A172 (cell line): ENCODE measurements at regions not wholly inside any gene's neighbourhood (a gene's known extent, or its start where the extent isn't known, plus 50 kb on each side); places are given as distances from the start of the nearest gene placed in this dataset.
A peak's percentile ranks its signal among the peaks of the same experiment; 100 is the strongest.

Experiments
- DNase-seq: peaks from one replicate; pipeline ENCODE4 v3.0.0-alpha.2; 2015; ENCODE audit warnings: low spot score

DNA sequence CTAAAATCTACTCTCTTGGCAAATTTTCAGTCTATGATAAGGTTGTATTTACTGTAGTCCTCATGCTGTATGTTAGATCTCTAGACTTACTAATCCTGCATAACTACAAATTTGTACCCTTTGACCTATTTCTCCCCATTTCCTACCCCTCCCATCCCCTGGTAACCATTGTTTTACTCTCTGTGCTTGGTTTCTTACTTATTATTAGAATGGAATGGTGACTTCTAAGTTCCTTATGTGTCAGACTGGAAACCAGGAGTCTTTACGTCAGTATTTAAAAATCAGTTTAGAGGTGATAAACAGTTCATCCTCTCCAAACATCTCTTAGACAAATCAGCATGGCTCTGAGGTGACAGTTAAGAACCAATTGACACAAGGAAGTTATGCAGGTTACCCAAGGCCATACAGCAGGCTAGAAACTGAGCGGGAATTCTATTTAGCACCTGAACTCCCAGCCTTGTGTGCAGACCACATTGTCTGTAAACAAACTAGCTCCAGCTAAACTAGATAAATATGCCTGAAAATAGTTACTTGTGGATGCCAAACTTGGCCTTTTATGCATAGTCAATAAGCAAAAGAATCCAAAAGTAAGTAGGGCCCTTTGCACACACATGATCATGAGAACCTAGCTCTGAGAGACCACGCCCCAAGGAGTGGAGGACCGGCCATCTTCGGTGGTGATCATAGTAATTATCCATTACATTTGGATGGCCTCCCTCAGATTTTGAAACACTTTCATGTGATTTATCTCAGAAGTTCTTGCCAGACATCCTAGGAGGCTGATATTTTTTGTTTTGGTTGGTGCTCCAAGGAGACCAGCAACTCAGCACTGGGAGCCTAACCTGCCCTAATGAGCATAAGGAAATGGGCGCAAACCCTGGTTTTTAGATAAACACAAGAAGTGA, 72.3 kb upstream of the BOC start:
- DNase-seq = no peak

- peak; percentile 29 for DNase-seq
Measured at GRCh38 chr3:113140876-113141275, 70.5 kb upstream of the BOC start.

DNA sequence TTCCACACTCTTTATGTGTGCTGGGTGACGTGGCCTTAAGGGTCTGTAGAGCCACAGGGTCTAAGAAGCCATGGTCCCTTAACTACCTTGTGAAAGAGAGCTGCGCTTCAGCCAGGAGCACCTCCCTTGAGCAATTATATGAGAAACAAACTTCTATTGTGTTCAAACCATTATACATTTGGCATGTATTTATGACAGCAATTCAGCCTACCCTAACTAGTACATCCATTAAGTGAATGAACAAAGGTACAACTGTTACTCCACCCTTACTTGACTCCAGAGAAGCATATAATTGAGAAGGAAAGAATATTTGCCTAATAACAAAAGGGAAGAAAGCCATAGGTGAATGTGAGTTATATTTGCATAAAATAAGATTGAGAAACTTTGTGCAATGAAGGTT, 69.8 kb upstream of the BOC start:
- DNase-seq = no peak

GRCh38 chr3:113142476-113142875, 68.9 kb upstream of the BOC start:
- no peak for DNase-seq

- DNase-seq = no peak
Measured at GRCh38 chr3:113143353-113143752, 68.0 kb upstream of the BOC start.

- DNase-seq = no peak
Measured at GRCh38 chr3:113147681-113148261, 63.6 kb upstream of the BOC start.

- DNase-seq = no peak
Measured at GRCh38 chr3:113148284-113148683, 63.1 kb upstream of the BOC start.

GRCh38 chr3:113150250-113150649, 61.1 kb upstream of the BOC start:
- DNase-seq = no peak

- peak; percentile 93 for DNase-seq
Measured at GRCh38 chr3:113151461-113152031, 59.8 kb upstream of the BOC start.

- no peak for DNase-seq
Measured at GRCh38 chr3:113152849-113153248, 58.5 kb upstream of the BOC start.

DNA sequence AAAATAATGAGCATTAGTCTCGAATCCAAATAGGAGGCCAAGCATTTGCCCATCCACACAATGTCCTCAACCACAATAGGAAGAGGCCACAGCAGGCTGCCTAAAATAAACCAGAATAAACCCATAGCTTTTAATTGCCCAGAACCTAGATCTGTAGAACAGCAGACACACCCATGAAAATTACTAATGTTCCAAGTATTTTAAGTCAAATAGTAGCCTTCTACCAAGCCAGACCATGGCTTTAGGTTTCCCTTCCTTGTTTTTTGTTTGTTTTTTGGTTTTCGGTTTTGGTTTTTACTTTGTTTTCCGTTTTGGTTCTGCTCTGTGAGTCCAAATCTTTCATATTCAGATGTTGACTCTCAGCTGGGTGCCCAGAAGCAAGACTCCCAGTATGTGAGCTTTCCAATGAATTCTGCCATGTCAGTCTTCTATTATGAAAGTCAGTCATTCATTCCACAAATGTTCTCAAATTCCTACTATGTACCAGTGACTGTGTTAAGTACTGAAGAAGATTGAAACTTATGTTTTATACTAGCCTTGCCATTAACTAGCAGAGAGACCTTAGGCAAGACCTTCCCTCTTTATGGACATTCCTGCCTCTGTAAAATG, 57.8 kb upstream of the BOC start:
- DNase-seq = peak; percentile 46

GRCh38 chr3:113156816-113157333, 54.5 kb upstream of the BOC start:
- no peak for DNase-seq

GRCh38 chr3:113157408-113158030, 53.8 kb upstream of the BOC start:
- no peak for DNase-seq

GRCh38 chr3:113158171-113158570, 53.2 kb upstream of the BOC start:
- no peak for DNase-seq
